NCI-H1417 (cell line): ENCODE measurements at regions not wholly inside any gene's neighbourhood (a gene's known extent, or its start where the extent isn't known, plus 50 kb on each side); places are given as distances from the start of the nearest gene placed in this dataset.

ENCODE experiments used
- DNase-seq, 3 experiments: peaks; one replicate each; lab custom pipeline; 2025; lab: John Stamatoyannopoulos, UW

DNA sequence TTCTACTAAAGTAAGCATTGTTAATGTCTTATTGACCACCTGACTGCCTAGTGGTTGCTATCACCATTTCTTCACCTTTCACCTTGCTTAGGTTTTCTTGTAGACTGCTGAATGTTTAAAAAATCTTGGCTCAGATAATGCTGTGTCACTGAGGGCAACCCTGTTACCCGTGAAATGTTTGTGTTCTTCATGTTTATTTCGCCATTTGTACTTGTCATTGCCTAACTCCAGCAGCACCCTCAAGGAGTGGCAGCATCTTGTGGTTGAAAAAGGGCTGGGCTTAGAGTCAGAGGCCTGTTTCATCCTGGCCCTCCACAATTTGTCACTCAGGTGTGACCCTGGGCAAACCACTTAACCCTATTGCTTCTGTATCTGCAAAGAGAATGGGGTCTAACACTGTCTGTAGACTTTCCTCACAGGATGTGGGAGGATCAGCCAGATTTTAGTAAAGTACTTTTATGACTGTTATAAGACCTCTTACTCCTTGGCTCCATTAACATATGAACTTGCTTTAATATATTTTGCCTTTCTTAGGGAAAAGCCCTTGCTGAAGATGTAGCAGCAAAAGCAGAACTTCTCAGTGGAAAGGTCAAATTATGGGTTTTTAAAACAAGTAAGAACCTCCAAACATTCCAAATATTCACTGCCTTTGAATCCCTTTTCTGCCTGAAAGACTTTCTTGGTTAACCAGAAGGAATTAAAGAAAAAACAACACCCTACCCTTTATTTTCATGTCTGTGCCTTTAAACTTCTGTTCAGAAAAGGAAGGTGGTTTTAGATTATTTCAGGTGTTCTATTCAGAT lies 154.5 kb upstream of the C11orf87 start:
- no peak for DNase-seq

DNA sequence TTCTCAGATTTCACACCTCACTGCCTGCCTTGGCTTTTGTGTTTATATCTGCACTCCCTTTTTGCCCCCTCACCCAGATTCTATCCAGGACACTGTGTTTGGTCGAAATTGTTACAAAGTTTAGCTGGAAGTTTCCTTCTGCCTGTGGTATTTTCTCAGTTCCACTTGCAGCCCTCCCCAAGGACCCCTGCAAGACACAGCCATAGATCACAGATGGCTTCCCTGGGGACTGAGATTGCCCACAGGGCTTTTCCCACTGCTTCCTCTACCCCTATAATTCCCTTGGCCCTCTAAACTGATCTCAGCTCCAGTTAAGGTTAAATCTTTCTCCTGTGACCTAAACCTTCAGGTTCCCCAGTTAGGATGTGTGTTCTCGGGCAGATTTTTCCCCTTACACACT lies 146.1 kb upstream of the C11orf87 start:
- no peak for DNase-seq

DNA sequence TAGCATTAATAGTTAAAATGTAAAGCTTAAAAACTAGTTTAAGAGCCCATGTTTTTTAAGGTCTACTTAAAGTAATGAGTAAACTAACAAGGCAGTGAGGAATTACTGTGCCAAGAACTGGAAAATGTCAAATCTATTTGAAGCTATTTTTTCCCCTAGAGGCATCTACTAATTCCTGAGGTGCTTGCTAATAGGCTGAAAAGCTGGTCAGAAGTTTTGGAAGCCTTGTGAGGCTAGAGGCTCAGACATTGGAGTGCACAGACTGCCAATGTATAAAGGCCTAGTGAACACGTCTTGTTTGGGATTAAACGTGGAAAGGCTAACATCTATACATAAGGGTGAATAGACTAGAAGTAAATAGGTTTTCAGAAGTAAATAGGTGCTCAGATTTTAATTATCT lies 136.5 kb upstream of the C11orf87 start:
- no peak for DNase-seq

- DNase-seq: no peak
These were observed 130.4 kb upstream of the C11orf87 start for GRCh38 chr11:109291553-109291952.

DNA sequence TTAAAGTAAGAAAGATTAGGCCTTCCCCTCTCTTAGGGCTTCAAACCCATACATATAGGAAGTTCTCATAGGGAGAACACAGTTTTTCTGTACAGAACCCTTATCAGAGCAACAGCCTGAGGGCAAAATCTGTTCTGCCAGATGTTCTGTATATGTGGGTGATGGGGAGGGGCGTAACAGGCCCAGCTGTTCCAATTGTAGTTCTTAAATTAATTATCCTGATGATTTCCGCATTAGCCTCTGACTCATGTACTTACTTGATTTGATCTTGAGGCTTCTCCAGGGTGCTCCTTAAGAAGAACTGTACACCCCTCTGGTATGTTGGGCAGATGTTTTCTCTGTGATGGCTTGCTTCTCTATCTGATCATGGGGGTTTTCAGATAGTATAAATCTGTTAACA lies 123.1 kb upstream of the C11orf87 start:
- DNase-seq: no peak

- DNase-seq: no peak
These were observed 121.8 kb upstream of the C11orf87 start for GRCh38 chr11:109300211-109300610.

DNA sequence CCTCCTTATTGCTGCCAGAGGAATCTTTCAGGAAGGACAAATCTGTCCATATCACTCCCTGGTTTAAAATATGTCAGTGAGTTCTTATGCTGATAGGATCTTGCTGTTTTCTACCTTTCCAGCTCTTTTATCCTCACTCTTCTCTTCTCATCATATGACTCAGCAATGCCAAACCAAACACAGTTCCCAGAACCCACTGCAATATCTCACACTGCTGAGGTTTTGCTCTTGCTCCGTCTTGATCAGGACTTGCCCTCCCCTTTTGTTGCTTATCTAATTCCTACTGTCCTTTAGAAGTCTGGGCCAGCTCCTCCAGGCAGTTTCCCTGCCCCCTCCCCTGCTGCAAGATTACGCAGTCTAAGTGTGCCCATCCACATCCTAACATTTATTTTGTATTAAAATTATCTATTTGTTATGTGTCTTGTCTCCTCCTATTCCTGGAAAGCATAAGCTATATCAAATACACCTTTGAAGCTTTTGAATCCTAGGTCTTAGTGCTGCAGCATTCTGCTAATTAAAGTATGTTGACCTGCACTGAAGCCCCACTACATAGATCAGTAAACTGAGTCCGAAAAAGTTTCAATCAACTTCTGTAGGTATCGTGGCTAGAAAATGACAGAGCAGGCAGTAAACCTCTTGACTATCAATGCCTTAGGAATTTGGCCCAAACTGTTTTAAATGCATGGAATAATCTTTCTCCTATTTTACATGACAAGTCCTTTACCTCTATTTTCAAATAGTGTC lies 119.2 kb upstream of the C11orf87 start:
- no peak for DNase-seq

- peak in 2 of 3 experiments; percentile 6 to 24 for DNase-seq
These were observed 118.6 kb upstream of the C11orf87 start for GRCh38 chr11:109303342-109303741.

DNA sequence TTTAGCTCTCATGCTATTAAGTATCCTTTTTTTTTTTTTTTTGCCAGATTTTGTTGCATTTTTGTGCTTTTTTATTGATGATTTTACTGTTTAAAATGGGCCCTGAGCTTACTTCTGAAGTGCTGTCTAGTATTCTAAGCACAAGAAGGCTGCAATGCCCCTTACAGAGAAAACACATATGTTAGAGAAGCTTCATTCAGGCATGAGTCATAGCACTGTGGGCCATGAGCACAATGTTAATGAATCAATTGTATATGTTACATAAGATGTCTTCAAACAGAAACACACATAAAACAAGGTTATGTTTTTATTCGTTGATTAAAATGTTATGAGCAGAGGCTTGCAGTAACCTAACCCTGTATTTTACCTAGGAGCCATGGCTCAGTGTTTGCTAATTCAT lies 117.8 kb upstream of the C11orf87 start:
- DNase-seq: no peak

DNA sequence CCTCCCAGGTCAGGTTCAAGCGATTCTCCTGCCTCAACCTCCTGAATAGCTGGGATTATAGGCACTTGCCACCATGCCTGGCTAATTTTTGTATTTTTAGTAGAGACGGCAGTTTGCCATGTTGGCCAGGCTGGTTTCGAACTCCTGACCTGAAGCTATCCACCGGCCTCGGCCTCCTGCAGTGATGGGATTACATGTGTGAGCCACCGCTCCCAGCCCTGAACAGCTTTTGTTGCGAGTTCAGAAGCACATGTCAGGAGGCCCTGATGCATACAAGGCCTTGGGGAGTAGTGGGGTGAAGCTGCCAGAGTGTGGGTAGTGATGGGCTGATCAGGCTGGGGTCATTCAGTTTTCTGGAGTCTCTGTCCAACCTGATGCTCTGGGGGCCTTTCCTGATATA lies 117.0 kb upstream of the C11orf87 start:
- no peak for DNase-seq

- no peak for DNase-seq
These were observed 115.7 kb upstream of the C11orf87 start for GRCh38 chr11:109306322-109306721.

DNA sequence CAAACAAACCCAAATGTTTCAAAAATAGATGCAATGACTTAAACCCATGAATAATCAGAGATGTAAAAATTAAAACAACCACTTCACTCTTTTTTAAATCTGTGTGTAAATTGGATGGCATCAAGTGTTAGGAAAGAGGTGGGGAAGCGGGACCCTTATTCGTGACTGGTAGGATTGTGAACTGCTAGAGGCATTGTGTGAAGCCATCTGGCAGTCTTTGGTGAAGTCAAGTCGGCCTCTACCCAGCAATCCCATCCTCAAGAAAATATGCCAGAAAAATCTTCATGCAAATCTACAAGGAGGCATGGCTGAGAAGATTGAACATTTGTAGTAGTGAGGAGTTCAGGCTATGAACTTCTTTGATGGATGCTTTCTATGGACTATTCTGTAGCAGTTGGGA lies 114.6 kb upstream of the C11orf87 start:
- DNase-seq: no peak

DNA sequence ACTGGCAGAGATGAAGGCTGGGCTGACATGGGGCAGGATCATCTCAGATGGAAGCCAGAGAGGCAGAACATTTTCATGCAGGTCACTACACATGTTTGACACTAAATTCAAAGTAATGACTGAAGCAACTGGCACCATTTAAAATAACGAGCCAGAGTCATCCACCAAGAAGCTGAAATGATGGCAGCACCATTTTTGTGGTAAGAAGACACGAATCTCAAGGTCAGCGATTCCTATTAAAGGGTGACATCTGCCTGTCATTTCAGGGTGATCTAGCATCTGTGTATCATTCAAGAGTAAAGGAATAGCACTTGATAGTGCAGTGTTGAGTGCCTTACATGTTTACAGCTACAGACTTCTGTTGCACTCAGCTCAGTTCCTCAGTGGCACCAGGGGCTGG lies 113.4 kb upstream of the C11orf87 start:
- DNase-seq: peak in 1 of 3 experiments; percentile 36

GRCh38 chr11:109309153-109309552 lies 112.8 kb upstream of the C11orf87 start:
- DNase-seq: peak in 2 of 3 experiments; percentile 52 to 63

- no peak for DNase-seq
These were observed 104.3 kb upstream of the C11orf87 start for GRCh38 chr11:109317726-109318125.

- no peak for DNase-seq
These were observed 101.4 kb upstream of the C11orf87 start for GRCh38 chr11:109320595-109320994.

- no peak for DNase-seq
These were observed 95.2 kb upstream of the C11orf87 start for GRCh38 chr11:109326781-109327180.

- no peak for DNase-seq
These were observed 92.3 kb upstream of the C11orf87 start for GRCh38 chr11:109329716-109330115.

- DNase-seq: no peak
These were observed 83.9 kb upstream of the C11orf87 start for GRCh38 chr11:109338131-109338530.

DNA sequence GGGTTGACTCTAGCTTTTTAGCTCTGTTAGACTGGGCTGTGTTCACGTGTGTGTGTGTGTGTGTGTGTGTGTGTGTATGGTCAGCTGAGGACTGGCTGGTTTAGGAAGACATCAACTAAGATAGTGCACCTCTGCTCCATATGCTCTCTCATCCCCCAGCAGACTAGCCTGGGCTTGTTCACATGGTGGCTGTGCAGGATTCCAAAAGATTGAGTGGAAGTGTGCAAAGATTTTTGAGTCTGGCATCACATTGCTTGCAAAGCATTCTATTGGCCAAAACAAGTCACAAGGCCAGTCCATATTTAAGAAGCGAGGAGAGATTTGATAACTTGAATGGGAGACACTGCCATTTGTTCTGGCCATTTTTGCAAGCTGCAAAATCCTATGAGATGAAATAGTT lies 79.7 kb upstream of the C11orf87 start:
- DNase-seq: no peak

DNA sequence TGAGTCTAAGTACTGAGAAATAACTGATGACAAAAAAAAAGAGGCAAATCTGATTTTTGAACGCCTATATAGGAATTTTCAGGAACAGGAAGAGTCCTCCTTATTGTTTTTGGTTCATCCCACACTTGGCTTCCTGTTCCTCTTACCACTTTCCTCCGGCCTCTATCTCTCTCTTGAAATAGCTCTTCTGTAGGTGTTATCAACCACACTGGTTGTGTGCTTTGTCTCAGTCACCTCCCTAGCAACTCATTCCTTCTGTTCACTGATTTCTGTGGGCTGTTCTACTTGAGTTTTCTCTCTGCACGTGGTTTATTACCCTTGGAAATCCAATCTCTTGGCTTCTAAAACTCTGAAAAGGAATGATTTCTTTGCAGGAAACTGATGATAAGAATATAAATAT lies 78.7 kb upstream of the C11orf87 start:
- DNase-seq: no peak

DNA sequence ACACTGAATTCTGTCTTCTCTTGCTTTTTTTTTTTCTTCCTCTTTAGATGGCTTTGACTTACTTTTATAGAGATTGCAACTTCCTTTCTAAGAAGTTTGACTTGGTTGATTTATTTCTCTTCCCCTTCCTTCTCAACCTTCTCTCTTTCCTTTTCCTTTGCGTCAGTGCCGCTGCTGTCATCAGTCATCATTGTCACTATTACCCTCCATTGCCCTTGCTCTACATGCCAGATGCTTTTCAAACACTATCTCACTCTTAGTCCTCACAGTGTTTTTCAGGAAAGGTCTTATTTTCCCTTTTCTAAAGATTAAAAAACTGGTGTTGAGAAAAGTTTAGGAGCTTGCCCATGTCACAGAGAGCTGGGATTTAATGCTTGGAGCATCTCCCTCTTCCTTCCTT lies 74.7 kb upstream of the C11orf87 start:
- no peak for DNase-seq

DNA sequence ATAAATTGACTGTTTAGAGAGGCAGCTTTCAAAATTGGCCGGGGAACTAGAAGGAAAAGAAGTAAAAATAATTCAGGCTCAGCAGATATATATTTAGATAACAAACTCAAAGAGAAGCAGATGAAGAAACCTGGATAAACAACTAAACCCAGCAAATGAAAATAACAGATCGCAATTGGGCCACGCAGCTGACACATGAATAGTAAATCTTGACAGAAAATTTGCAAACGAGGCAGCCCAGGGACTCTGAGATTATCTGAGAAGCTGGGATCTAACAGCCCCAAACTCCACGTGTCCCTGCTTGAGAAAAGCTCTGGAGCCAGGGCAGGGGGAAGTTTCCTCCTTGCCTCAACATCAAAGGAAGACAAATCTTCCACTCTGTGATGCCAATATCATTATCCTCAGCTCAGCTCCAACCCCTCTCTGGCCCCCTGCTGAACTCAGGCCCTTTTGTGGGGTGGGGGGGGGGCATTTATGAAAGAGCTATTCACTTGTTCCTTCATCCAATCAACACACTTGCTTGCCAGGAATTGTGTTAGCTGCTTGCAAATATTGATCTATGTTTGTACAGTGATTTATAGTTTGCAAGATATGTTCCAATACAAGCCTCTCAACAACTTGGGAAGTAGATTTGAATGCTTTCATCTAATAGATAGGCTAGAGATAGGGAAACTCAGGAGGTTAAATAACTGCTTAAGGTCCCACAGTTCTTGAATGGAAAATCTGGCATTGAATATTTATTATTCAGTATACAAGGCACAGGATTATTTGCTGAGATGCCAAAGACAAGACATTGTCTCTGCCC lies 72.5 kb upstream of the C11orf87 start:
- DNase-seq: no peak
